ENCODE measurements at regions not wholly inside any gene's neighbourhood (a gene's known extent, or its start where the extent isn't known, plus 50 kb on each side); places are given as distances from the start of the nearest gene placed in this dataset.
A peak's percentile ranks its signal among the peaks of the same experiment; 100 is the strongest.

GRCh38 chr11:45339729-45340519 is 53.8 kb upstream of the SYT13 start:
- peak; percentile 96 for DNase-seq

- DNase-seq: no peak
Observed at GRCh38 chr11:45337583-45338360, 51.6 kb upstream of the SYT13 start.

- DNase-seq: no peak
Observed at GRCh38 chr11:45336136-45336535, 50.0 kb upstream of the SYT13 start.

All from CD4-positive, alpha-beta T cell treated with Interleukin-6 for 4 hours (primary cell).